Stimulated activated CD4-positive, alpha-beta T cell treated with anti-CD3 and anti-CD28 coated beads, Interleukin-1b, Interleukin-23, amount 100 ng/mL, for 24 hours (primary cell): ENCODE measurements at regions not wholly inside any gene's neighbourhood (a gene's known extent, or its start where the extent isn't known, plus 50 kb on each side); places are given as distances from the start of the nearest gene placed in this dataset.
A peak's percentile ranks its signal among the peaks of the same experiment; 100 is the strongest.
"Not testable (repeated sequence)": the region's sequence is repeated elsewhere in the genome, so short reads cannot be mapped to it uniquely, and the experiment has no call there.

Experiments
- DNase-seq, 4 experiments: peaks; one replicate each; pipeline ENCODE4 v3.0.0-alpha.2; 2020; ENCODE audit warnings: low read depth in 4 of 4, low spot score in 1 of 4

DNA sequence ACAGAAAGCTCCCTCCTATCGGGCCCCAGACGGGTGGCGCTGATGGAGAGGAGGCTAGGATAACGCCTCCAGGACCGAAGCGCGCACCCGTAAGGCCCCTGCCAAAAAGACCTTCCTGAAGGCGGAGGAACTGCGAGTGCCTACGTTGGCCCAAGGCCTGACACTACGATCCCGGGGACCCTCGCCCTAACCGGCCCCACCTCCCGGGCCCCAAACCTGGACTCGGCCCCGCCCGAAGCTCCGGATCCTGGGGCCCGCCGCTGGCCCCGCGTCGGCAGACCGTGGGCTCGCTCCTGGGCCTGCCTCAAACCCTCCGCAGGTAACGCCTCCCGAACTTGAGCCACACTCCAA, 53.6 kb upstream of the ROPN1B start:
- DNase-seq, result peak in 2 of 4 experiments; percentile 3 to 4

DNA sequence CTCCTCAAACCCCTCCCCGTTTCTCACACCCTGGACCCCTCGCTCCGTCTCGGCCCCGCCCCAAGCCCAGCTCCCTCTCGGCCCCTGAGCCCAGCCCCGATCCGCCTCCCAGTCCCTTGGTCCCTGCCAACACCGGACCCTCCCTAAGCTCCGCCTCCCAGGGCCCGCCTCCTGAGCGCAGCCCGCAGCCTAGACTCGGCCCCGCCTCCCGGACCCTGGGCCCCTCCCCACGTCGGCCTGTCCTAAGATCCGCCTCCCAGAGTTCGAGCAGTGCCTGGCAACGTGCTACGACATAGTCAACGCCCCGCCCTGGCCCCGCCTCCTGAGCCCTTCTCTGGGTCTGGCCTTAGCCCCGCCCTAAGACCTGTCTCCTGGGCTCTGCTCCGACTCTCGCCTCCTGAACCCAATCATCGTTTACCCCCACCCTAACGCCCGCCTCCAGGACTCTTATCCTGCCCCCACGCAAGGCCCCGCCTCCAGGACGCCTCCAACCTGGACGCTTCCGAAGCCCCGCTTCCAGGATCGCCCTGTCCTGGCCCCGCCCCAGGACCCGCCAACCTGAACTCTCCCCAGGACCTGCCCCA, 53.1 kb upstream of the ROPN1B start:
- DNase-seq, result peak; percentile 96 to 98 (median 98)

DNA sequence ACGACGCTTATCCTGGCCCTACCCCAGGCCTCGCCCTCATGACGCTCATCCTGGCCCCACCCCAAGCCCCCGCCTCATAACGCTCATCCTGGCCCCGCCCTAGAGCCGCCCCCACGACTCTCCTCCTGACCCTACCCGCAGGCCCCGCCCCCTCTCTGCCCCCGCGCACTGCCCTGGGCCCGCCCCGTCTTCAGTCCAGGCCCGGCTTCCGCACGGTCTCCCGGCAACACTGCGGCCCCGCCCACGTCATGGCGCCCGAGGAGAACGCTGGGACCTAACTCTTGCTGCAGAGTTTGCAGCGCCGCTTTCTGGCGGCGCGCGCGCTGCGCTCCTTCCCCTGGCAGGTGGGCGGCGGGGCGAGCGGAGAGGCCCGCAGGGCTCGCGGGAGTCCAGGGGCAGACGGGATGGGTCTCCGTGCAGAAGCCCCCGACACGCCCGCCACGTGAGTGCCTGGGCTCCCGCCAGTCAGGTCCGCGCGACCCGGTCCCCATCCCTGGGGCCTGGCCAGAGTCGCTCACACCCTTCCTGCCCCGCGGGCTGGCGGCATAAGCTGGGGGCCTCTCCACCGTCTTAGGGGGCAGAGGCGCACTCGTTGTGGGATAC, 52.5 kb upstream of the ROPN1B start:
- peak; percentile 86 to 91 (median 87) for DNase-seq

DNA sequence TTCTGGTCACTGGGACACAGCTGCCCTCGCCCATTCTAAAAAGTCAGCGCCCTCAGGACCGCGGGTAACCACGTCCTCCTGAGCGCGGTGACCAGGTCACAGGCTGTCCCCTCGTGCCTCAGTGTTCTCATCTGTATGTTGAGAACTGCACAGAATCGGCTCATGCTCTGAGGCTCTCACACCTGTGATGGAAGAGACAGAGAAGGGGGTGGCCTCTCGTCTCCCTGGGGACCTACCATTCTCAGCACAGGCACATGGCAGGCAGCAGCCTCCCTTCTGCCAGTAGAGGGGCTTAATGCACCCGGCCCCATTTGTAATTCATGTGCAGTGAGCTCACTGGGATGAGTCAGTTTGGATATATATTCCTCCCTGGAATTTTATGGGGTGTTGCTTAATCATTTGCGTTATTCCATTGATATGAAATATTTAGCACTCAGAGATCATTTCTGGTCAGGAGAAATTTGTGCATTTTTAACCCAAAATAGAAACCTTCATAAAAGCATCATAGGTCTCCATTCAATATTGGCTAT, 51.9 kb upstream of the ROPN1B start:
- peak in 2 of 4 experiments; percentile 5 to 9 for DNase-seq

DNA sequence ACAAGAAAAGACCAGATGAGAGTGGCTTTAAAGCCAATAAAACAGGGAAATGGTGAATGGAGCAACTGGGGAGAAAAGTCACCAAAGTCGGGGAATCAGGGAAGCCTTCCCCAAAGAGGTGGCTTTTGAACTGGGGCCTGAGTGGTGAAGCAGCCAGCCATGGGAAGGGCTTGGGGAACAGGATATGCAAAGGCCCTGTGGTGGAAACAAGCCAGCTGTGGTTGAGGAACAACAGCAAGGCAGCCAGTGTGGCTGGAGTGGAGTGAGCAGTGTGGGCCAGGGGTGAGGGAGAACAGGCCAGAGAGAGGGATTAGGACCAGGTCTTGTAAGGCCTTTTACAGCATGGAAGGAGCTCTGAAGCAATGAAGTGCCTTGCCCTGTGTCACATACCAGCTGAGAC, 51.0 kb upstream of the ROPN1B start:
- DNase-seq, result not testable (repeated sequence)

DNA sequence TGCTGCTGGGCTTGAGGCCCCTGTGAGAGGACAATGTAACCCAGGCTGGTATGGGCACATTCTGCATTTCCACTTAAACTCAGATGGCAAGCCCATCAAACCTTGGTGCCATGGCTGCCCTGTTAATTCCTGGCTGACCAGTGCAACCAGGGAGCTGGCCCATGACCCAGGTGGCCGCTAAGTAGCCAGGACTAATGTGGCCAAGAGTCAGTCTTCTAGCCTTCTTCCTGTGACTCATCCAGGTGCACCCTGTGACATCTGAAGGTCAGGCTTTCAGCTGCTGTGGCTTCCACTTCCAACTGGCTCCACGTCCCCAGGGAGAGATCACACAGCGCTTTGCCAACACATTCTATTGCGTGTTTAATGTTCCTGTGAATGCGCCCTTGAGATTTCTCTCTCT, 50.5 kb upstream of the ROPN1B start:
- not testable (repeated sequence) for DNase-seq

DNA sequence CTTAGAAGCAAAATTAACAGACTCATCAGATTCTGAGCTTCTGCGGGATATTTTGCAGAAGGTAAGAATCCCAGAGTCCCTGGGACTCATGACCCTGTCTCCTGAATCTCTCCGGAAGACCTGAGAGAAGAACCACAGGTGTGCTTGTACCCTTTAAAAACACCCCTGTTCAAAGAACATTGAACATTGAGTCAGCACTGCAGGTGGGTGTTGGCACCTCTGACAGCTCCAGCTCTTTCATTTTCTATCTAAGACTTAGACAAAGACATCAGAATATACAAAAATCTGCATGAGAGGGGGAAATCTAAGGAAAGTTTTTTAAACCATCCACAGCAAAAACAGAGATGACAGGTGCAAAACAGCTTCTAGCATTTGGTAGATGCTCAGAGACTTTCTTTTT, 50.1 kb upstream of the ROPN1B start:
- not testable (repeated sequence) for DNase-seq
